Stimulated activated CD8-positive, alpha-beta memory T cell treated with anti-CD3 and anti-CD28 coated beads, Interleukin-7, amount 100 ng/mL, for 1 hour (primary cell): ENCODE measurements at regions not wholly inside any gene's neighbourhood (a gene's known extent, or its start where the extent isn't known, plus 50 kb on each side); places are given as distances from the start of the nearest gene placed in this dataset.

Source experiments
- DNase-seq, 2 donors: peaks; one replicate each; pipeline ENCODE4 v3.0.0-alpha.2; 2020; ENCODE audit warnings: low read depth in 2 of 2

DNA sequence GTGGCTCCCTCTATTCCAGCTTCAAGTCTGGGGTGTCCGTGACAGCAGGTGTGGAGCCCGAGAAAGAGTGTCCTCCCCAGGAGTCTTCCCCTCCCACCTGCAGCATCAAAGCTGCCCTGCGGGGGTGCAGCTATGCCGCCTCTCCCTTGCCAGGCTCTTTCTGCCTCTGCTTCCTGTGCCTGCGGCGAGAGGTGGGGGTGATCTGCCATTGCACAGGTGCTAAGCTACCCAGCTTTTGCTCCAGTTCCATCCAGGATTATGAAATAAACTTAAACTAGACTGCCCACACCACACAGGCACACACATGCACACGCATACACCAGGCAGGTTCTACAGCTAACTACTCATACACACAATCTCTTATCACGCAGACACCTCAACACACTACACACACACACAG is 104.7 kb upstream of the CLDN10 start:
- DNase-seq: no peak

DNA sequence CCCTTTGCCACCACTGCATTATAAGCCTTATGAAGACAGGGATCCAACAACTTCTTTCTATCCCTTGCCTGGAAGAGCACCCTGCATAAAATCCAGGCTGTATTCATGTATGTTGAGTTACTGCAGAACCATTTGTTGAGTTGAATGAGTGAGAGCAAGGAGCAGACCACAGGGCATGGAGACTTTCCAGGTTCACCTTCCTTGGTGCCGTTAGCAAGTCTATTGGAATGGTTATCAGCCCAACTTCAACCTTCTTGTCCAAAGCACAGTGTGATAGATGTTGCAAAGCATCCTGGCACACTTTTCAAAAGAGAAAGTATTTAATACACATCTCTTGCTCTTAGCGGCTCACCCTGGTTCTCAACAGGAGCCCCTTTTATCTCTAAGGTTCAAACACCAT is 100.9 kb upstream of the CLDN10 start:
- DNase-seq: no peak

DNA sequence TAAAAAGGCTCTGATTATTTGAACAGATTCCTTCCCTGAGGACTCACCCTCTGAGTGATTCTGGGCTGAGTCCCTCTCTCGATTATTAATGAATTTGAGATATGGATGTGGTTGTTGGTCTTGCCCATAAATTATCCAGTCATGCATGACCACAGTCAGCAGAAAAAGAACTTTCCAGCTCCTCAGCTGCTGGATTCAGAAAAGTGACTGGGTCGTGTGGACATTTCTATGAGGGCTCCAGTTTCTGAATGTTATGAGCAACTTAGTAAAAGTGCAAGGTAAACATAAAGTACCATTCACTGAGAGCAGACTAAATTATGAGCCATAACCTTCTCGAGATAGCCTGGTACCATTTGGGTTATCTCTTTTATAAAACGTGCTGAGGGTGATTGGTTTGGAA is 100.1 kb upstream of the CLDN10 start:
- no peak for DNase-seq

DNA sequence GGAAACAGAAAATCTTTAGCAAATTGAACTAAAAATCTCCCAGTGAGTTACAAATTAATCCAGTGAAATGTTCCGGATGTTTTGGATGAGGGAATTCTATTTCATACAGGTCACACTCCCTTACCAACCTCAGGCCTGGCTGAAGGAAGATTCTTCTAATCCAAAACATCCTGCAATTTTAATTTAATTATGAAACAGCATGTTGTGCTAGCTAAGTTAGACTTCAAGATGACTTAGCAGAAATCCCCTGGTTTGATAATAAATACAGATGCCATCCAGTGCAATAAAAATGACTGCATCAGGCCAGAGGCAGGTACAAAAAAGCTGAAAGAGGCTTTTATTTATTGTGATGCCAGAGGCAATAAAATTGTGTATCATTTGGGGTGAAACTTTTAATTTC is 96.7 kb upstream of the CLDN10 start:
- DNase-seq: no peak

DNA sequence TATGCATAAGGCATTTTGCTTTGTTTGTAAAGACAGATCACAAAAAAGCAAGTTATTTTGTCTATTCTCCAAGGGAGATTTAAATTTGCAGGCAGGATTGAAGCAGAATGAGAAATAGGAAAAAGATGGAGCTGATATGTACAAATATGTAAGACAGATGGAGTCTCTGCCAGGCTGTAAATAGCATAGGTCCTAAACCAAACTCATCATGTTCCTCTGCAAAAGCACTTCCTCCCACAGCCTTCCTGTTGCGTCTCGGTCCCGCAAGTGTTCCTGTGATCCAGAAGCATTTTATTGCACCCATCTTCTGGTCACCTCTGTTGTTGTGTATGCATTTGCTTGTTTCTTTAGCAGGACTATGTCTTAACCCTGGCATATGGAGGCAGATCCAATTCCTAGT is 95.7 kb upstream of the CLDN10 start:
- no peak for DNase-seq

DNA sequence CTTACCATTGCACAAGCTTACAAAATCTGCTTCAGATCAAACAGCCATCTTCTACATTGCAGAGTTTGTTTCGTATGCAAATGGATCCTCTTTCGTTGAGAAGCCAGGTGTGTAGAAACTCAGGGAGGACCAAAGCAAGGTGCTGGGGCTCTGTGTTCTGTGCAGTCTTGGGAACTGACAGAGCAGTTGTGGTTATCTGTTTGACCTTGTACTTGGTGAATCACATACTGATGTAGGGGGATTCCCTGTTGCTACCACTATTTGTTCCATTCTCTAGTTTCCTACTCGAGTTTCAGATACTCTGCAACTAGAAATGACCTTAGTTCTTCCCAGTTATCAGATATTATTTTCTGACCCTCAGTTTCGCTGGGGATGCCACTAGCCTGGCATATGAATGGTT is 95.2 kb upstream of the CLDN10 start:
- no peak for DNase-seq

DNA sequence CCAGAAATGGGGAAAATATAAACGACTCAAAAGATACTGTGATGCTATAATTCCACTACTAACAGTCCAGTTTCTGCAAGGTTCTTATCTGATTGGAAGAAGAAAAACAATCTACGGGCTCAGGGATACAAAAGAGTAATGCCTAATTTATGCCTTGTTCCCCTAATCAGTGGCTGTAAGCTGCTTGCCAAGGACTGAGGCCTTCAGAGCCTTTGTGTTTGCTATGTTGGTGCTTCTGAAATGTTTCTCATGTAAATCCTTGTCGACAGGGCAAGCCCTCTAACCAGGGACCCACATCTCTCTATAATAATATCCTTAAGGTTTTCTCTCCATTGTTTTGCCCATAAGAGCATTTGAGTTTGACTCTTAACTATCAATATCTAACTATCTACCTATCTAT is 89.7 kb upstream of the CLDN10 start:
- no peak for DNase-seq

DNA sequence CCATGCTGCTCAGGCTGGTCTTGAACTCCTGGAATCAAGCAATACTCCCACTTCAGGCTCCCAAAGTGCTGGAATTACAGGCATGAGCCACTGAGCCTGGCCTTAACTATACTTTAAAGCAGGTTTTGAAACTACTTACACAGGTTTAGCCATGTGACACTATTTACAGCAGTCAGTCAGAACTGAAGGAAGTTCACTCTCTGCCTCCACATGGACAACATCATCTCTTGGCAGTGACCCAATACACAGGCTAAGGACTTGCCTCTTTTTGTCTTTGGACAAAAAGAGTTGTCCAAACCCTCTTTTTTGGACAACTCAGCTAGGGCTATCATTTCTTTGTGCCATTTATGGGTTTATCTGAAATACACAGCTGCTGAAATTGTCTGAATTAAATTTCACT is 89.0 kb upstream of the CLDN10 start:
- DNase-seq: no peak

DNA sequence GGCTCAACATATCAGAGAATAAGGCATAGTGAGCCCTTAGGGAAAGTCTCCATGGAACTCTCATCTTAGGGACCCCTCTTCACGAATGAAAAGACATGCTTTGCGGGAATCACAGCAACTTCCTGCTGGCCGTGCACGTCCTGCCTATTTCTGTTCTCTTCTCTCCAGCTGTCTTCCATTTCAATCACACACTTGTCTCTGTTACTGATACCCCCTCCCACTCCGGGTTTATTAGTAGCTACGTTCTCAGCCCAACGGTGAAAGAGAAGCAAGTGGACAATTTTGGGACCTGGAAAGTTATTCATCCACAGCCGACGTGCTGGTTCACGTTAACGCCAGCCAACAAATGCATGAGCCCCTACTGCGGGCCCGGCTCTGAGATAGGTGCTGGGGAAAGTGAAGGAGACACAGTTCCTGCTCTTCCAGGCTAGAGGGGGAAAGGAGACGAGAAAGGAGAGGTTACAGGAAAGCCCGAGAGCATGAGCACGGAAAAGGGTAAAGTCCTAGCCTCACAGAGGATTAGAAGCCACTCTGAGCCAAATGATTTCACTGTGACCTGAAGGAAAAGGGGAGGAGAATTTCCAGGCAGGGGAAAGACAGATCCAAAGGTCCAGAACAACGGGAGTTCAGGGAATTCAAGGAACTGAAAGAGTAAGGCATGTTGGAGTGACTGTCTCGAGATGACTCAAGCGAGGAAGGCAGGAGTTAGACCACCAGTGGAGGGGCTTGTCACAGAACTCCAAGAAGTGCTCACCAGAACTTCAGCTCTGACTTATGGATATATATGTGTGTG is 81.8 kb upstream of the CLDN10 start:
- DNase-seq: no peak

DNA sequence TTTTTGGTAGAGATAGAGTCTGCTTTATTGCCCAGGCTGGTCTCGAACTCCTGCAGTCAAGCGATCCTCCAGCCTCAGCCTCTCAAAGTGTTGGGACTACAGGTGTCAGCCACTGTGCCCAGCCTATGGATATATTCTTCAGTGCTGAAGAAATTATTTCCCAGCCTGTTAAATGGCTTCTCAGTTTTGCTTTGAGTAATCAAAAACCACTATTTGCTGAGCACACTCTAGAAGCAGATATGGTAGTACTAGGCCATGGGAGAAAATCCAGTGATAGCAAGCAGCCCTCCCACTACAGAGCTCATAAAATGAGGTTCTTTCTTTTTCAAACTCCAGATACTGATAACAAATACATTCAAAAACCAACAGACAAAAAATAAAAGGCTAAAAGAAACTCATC is 80.6 kb upstream of the CLDN10 start:
- DNase-seq: no peak

DNA sequence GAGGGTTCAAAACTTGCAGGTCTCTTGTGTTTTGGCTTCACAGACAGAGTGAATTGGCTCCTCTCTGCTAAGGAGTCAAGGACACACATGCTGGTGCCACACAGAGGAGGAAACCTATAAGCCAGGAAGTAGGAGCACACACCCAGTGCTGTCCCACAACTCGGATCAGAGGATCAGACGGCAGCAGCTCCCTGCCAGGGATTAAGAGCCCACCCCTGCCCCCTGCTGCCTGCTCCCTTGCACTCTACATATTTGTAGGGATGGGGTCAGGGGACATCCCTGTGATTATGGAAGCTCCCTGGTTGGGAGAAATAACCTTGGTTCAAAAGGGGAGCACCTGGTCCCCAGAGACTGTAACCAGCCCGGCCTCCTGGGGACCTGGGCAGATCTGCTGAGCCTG is 77.5 kb upstream of the CLDN10 start:
- no peak for DNase-seq

DNA sequence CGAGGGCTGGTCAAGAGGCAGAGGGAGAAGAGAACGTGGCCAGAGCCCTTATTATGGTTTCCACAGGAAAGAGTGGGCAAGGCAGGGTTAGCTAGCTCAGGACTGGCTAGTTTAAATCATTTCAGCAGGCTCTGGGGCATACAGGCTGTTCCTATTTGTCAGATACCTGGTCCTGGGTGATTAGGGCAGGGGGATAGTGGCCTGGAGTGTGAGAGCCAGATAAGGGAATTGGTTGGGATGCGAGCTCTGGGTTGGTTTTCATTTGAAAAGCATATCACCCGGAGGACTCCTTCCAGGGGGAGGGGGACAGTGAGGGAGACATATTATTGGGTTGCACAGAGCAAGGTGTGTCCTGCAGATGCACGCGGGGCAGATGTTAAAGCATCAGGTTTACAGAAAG is 75.3 kb upstream of the CLDN10 start:
- DNase-seq: no peak

DNA sequence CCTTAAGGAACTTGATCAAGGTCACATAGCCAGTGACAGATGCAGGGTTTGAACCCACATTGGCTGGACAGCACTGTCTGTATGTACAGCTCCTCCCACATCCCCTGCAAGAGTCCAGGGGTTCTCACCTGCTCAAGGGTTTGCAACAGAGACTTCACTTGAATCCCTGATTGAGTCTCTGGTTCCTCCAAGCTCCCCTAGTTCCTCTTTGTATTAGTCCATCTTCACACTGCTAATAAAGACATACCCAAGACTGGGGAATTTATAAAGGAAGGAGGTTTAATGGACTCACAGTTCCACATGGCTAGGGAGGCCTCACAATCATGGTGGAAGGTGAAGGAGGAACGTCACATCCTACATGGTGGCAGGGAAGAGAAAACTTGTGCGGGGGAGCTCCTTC is 72.8 kb upstream of the CLDN10 start:
- no peak for DNase-seq

DNA sequence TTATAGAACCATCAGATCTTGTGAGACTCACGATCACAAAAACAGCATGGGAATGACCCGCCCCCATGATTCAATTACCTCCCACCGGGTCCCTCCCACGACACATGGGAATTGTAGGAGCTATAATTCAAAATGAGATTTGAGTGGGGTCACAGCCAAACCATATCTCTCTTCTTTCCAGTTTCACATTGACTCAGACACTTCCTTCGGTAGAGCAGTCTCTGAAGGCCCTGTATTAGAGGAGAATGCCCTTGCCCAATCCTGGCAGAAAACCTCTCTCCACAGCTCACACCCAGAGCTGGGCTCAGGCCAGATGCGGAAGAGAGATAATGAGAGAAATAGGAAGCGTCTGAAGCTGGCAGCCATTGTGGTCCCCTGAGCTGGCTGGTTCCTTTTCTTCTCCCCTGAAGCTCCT is 72.4 kb upstream of the CLDN10 start:
- no peak for DNase-seq

DNA sequence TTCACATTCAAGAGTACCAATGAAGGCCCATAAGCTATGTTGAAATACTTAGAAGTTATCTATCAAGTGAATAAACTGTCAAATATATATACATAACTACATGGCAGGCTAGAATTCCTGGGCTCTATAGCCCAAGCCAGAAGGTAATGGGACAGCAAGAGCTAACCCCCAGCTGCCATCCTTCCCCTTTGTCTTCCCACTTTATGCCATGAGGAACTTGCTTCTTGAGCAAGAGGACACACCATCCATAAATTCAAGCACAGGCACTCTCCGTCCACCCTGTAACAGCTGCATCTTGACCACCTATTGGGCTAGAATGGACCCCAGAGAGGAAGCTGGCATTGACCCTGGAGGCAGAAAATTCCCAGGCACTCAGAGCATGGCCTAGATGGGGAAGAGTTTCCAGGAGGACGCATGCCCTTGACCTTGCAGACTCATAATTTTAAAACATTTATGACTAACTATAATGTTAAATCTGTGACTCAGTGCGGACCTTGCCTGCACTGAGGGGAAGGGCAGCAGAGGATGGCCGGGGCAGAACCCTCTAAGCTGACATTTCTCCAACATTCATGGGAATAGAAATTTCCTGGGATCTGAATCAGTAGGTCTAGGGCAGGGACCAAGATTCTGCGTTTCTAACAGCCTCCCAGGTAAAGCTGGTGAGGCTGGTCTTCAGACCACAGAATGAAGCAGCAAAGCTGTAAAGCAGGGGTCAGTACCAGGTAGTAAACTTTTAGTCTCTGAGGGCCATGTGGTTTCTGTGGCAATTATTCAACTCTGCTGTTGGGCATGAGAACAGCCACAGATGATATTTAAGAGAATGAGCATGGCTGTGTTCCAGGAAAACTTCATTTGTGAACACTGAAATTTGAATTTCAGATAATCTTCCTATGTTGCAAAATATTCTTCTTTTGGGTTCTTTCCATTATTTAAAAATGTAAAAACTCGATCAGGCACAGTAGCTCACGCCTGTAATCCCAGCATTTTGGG is 71.4 kb upstream of the CLDN10 start:
- no peak for DNase-seq

DNA sequence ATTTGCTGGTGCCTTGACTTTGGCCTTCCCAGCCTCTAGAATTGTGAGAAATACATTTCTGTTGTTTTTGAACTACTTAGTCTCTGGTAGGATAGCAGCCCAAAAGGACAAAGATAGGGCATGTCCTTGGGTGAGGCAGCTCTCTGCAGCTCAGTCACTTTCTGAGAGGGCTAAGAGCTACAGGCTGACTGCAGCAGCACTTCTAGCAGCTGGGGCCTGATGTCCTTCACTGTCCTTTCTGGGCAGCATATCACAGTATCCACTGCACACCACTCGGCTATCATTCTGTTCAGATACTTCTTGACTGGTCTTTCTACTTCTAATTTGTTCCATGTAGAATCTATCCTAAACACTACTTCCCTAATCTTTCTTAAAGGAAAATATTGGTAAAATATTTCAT is 68.5 kb upstream of the CLDN10 start:
- no peak for DNase-seq

DNA sequence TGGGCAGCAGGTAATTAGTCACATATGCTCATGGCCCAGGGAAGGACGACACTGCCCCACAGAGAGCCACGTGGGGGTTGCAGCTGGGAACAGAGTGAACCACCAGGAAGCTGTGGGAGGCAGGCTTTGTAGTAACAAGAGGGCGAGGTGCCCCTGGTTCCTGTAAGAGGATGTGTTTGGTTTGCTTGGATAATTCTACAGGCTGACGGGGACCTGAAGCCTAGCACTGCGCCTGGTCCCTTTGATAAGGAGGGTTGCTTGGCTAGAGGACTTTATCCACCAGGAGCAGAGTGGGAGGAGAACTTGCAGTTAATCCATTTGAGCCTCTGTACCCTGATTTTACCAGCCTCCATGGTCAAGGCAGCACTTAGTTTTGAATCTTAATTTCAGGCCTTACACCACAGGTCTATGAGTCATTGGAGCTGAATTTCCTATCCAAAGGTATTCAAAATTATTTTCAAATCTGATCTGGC is 67.4 kb upstream of the CLDN10 start:
- DNase-seq: no peak

DNA sequence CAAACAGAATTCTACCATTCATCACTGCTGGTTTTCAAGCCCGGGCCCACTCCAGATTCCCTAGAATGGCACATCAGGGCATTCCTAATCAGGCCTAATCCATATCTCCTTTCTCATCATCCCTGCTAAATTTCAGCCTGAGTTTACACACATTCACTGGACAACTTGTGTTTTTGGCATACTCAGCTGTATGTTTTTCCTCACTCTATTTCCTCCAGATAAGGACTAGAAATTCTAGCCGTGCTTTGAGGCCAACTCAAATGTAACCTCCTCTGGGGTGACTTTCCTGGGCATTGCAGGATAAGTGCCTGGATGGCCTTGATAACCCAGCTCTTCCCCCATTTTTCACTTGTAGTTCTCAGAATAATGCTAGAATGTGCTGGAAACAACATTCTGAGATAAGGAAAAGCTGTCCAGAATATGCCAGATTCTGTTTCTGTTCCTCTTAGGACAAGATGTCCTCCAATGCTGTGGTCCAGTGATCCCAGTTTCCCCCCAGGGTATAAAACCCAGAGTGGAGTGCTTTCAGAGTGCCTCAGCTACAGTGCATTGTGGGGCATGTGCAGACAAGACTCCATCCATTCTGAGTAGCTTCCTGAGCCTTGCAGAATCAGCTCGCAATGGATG is 66.9 kb upstream of the CLDN10 start:
- DNase-seq: no peak

DNA sequence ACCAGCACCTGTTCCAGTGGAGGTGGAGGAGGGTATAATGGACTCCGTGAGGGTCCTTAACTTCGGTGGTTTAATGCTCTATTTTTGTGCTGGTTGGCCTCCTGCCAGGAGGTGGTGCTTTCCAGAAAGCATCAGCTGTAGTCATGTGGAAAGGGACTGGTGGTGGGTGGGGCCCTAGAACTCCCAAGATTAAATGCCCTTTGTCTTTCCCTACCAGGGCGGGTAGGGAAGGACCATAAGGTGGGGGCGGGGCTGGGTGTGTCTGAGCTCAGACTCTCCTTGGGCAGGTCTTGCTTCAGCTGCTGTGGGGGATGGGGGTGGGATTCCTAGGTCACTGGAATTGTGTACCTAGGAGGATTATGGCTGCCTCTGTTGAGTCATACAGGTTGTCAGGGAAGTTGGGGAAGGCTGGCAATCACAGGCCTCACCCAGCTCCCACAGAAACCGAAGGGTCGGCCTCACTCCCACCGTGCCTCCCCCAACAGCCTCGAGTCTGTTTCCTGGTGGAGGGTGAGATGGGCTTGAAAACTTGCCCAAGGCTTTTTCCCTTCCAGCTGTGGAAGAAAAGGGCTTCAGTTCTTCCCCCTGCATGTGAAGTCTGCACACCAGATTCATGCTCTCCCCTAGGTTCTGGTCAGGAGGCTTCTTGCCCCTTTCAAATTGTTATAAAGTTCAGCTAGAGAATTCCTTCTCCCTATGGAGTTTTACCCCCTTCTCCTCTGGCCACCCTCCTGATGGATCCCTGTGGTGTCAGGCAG is 60.3 kb upstream of the CLDN10 start:
- DNase-seq: no peak

DNA sequence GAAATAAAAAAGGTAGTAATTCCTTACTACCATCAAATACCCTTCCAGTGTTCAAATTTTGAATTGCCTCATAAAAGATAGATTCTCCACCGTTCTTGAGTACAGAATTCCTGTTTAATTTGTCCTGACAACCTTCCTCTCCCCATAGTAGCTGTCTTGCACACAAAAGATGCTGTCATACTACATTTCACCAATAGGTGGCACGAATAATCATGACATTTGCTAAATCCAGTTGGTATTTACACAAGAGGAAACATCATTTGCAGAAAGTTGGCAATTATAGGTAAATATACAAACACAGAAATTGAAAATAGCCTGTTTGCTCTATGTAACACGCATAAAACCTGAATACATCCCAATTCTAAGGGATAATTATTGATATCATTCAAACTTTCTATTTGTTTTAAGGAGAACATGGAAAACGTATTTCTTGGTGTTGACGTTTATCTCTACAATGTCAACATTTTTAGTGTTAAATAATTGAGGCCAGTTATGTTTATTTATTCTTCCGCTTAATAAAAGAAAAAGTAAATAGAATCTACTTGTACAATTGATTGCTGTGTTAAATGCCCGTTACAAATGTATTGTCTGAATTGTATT is 58.3 kb upstream of the CLDN10 start:
- no peak for DNase-seq

DNA sequence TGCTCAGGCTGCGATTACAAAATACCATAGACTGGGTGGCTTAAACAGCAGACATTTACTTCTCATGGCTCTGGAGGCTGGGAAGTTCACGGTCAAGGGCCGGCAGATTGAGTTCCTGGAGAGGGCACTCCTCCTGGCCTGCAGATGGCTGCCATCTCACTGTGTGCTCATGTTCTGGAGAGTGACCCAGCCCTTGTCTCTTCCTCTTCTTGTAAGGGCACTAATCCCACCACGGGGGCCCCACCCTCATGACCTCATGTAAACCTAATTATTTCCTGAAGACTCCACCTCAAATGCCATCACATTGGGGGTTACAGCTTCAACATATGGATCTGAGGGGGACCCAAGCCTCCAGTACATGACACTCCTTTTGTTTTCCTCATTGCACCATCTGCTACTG is 56.0 kb upstream of the CLDN10 start:
- DNase-seq: no peak
